Keratinocyte (primary cell): ENCODE measurements at regions not wholly inside any gene's neighbourhood (a gene's known extent, or its start where the extent isn't known, plus 50 kb on each side); places are given as distances from the start of the nearest gene placed in this dataset.
"Not testable (repeated sequence)": the region's sequence is repeated elsewhere in the genome, so short reads cannot be mapped to it uniquely, and the experiment has no call there.

Experiments used
- EZH2 ChIP-seq: IDR thresholded peaks from one replicate; pipeline ENCODE4 v1.6.1; 2012; ENCODE audit warnings: inconsistent platforms, mild to moderate bottlenecking, low read length, moderate library complexity
- TF ChIP-seq, protein P1 (sequence below), 3 experiments: IDR thresholded peaks in 1 of 3; conservative IDR thresholded peaks in 1 of 3; optimal IDR thresholded peaks in 1 of 3; 2 replicates in 2 of 3; 3 replicates in 1 of 3; pipeline versions ENCODE3 to v1.5.1; 2011; ENCODE audit warnings: low read length in 3 of 3, mild to moderate bottlenecking in 3 of 3, moderate library complexity in 2 of 3, control low read depth in 1 of 3, inconsistent platforms in 1 of 3; ENCODE audit not compliant: insufficient read depth in 2 of 3; ENCODE audit errors: extremely low read depth in 1 of 3

DNA sequence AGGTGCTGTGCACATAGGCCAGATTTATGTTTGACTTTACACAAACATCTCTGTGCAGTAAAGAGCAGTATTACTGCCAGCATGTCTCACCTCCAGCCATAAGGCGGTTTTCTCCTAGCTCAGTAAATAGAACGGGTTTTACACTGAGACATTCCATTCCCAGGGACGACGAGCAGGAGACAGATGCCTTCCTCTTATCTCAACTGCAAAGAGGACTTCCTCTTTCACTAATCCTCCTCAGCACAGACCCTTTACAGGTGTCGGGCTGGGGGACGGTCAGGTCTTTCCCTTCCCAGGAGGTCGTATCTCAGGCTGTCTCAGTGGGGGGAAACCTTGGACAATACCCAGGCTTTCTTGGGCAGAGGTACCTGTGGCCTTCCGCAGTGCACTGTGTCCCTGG is 309.8 kb downstream of the MAGEB5 start:
- TF ChIP-seq, protein P1, sequence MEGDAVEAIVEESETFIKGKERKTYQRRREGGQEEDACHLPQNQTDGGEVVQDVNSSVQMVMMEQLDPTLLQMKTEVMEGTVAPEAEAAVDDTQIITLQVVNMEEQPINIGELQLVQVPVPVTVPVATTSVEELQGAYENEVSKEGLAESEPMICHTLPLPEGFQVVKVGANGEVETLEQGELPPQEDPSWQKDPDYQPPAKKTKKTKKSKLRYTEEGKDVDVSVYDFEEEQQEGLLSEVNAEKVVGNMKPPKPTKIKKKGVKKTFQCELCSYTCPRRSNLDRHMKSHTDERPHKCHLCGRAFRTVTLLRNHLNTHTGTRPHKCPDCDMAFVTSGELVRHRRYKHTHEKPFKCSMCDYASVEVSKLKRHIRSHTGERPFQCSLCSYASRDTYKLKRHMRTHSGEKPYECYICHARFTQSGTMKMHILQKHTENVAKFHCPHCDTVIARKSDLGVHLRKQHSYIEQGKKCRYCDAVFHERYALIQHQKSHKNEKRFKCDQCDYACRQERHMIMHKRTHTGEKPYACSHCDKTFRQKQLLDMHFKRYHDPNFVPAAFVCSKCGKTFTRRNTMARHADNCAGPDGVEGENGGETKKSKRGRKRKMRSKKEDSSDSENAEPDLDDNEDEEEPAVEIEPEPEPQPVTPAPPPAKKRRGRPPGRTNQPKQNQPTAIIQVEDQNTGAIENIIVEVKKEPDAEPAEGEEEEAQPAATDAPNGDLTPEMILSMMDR (optimal IDR thresholded peaks at IDR 0.05 in 1 of 3, IDR thresholded peaks at IDR 0.05 in 1 of 3, conservative IDR thresholded peaks at IDR 0.05 in 1 of 3; ENCODE audit: extremely low read depth in 1 of 3, insufficient read depth in 2 of 3, low read length in 3 of 3), result not testable (repeated sequence)
- TF ChIP-seq EZH2, result not testable (repeated sequence)
